ENCODE measurements at regions not wholly inside any gene's neighbourhood (a gene's known extent, or its start where the extent isn't known, plus 50 kb on each side); places are given as distances from the start of the nearest gene placed in this dataset.

- DNase-seq (ENCODE audit: low read depth), result no peak
Measured at GRCh38 chr2:176597916-176598315, 328.7 kb downstream of the MTX2 start.

DNA sequence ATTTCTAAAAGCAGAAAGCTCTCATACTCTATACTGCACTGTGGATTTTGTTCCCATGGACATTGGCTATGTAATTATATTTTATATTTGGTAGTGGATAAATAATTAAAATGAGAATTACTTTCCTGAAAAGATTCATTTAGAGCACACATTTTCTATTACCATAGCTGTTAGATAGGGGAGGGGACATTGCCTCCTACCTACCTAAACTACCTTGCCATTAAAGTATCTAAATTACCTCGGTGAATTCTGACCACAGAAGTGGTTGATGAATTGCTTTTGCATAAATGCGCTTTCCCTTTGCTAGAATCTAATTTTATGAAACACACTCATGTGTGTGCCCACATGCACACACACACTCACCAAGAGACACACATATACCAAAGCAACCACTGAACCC lies 329.1 kb downstream of the MTX2 start:
- DNase-seq (ENCODE audit: low read depth), result no peak

DNA sequence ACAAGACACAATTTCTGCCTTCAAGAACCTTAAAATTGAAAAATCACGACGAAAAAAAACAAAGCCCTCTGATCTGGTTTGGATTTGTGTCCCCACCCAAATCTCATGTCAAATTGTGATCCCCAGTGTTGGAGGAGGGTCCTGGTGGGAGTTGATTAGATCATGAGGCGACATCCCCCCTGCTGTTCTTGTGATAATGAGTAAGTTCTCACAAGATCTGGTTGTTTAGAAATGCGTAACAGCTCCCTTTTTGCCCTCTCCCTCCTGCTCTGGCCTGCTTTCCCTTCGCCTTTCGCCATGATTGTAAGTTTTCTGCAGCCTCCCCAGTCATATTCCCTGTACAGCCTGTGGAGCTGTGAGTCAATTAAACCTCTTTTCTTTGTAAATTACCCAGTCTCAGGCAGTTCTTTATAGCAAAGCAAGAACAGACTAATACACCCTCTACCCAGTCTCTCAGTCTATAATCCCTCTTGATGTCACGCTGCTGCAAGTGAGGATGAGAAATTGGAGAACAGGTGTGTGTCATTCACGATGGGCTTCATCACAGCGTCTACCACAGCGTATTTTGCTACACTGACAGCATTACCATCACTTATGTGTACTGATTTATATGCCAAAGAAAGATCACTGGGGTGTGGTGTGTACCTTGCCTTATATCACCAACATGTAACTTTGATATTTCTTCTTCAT lies 330.7 kb downstream of the MTX2 start:
- DNase-seq (ENCODE audit: low read depth), result no peak

DNA sequence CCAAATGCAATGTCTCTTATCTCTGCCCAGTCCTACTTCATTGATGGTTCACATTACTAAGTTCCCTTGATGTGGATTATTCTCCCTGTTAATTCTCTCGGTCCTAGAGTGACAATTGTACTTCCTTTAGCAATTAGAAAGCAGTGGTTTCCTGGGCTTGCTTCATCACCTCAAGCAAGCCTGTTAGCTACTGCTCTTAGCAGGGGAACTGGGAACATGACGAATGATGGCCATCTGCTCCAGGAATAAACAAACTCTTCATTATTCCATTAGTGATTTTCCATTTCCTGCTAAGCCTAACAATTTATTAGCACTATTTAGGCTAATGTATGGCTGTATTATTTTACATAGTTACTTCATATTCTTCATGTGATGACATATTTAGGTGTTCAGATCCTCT lies 331.8 kb downstream of the MTX2 start:
- DNase-seq (ENCODE audit: low read depth), result no peak

DNA sequence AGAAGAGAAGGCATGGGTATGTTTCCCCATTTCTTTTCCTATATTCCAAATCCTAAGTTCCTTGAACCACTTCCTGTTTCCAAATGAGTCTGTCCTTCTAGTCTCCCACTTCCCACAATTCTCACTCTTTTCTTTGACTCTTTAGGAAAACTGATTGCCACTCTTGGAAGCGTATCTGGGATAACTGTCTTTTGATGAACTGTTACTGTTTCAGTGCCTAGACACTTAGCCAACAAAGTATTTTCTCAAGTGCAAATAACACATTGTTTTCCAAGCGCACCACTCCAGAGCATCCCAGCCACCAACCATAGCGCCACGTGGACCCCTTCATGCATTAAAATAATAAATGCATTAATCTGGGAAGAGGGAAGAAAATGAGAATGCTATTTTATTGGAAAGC lies 342.8 kb downstream of the MTX2 start:
- DNase-seq (ENCODE audit: low read depth), result no peak

DNA sequence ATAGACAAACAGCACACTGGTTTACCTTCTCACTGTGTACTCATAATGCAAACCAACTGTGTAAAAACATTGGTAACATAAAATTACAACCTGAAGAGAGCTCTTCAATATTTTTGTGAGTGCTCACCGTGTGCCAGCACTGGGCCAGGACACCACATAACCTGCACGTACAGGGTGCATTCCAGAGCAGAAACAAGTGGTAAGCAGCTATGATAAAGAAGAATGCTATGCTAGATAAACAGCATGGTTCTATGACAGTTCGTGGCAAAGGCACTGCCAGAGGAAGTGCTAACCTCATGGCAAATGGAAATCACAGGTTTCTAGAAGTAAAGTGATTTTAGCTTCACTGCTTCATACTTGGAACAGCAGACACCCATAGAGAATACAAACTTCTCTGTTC lies 343.5 kb downstream of the MTX2 start:
- DNase-seq (ENCODE audit: low read depth), result peak; percentile 71

DNA sequence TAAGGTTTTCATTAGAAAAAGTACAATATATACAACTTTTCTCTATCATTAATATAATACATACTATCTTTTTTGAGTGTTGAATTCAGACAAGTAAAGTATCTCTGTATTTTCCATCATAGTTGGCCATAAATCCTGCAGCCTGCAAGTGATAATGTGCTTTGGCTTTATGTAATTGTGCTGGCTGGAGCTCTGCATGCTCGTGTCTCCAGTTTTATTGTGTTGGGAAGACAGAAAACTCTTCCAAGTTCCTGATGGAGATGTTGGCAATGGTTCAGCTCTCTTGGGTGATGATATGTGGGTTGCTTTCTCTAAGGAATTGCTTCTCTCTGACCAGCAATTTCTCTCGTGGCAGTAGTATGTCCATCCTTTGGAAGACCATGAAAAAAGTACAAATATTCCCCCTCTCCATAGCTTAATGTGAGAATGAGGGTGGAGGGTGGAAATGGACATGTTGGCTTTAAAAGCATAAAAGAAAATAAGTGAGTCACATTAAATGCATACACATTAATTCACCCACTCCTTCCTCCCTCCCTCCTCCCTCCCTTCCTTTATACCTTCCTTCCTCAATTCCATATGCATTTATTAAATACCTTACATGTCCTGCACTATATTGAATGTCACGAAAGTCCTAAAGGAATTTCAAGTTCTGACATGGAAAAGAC lies 344.2 kb downstream of the MTX2 start:
- peak; percentile 36 for DNase-seq (ENCODE audit: low read depth)

- no peak for DNase-seq (ENCODE audit: low read depth)
Measured at GRCh38 chr2:176614049-176614448, 344.8 kb downstream of the MTX2 start.

DNA sequence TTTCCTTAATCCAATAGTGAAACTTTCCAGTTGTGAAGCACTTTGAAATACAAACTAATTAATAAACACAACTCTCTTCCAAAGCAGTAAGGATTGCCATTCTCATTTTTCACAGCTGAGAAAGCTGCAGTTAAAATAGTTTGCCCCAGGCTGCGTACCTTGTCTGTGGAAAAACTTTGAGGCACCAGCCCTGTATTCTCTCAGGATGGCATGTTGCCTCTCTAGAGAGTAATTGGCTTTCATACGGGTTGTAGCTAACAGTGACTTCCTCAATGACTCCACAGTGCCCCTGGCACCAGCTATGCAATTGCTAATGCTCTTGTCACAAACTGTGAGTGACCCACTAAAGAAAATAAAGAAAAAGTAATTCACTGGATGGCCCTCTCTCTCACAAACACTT lies 345.7 kb downstream of the MTX2 start:
- no peak for DNase-seq (ENCODE audit: low read depth)

DNA sequence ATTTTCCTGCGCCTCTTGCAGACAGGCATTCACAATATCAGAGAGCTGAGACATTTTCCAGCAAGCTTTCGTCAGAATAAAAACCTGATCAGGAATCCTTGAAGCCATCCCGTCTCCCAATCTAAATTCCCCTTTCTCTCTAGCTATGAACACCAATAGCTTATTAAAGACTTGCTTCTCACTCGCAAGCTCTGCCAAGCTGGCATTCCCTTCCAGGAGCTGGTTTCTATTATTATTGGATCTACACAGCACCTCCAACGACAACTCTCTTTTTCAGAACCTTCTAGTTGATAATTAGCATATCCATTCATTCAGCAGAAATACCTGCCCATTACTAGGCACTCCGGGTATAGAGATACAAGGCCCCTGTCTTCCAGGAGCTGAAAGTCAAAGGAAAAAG lies 350.3 kb downstream of the MTX2 start:
- DNase-seq (ENCODE audit: low read depth), result no peak

DNA sequence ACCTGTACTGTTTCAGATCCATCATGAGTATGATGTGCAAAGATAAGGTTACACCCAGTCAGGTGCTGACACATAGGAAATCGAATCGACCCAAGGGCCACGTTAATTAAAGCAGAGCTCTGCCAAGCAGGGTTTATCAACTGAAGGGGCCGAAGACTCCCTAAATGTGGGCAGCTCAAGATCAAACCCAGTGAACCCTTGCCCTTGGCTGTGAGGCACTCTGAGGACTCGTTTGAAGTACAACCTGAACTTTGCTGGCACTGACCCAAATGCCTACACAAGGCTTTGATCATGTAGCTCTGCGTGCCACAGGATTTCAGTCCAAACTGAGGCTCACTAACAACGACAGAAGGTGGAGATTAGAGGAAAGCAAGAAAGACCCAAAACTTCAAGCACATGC lies 352.1 kb downstream of the MTX2 start:
- DNase-seq (ENCODE audit: low read depth), result no peak

DNA sequence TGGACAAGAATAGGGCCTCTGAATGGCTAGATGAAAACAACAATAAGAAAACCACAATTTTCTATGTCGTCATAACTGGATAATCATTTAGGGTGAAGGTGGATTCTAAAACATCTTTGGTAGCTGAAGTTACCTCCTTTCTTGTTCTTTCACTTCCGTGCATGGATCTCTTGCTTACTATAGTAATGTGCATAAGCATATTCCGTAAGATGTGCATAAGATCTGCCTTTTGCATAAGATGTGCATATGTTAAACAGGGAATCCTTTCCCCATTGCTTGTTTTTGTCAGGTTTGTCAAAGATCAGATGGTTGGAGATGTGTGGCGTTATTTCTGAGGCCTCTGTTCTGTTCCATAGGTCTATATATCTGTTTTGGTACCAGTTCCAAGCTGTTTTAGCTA lies 353.6 kb downstream of the MTX2 start:
- no peak for DNase-seq (ENCODE audit: low read depth)

DNA sequence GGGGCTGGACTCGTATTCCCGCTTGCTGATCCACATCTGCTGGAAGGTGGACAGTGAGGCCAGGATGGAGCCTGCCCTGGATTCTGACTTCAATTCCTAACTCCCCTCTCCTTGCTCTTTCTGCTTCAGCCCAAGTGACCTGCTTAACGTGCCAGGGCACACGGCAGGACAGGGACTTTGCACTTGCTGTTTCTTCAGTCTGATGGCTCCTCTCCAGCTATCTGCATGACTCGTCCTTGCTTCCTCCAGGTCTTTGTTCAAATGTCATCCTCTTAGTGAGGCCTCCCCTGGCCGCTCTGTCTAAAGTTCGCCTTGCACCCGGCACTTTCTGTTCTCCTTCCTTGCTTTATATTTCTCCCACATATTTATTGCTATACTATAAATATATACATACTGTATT lies 357.6 kb downstream of the MTX2 start:
- no peak for DNase-seq (ENCODE audit: low read depth)

DNA sequence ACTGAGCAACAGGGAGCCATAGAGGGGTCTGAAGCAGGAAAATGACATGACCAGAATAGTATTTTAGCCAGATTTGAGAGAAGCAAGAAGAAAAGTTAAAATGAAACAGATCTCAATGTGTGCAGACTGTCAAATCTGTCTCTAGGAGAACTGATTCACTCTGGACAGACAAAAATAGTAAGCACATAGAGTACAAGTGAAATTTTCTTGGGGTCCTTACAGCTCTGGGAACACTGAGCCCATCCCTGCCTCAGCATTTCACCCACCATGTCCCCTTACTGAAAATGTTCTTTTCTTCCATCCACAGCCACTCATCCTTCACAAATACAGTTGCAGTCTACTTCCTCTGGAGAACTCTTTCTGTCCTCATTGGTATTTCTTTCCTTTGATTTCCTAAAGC lies 359.2 kb downstream of the MTX2 start:
- DNase-seq (ENCODE audit: low read depth), result no peak

DNA sequence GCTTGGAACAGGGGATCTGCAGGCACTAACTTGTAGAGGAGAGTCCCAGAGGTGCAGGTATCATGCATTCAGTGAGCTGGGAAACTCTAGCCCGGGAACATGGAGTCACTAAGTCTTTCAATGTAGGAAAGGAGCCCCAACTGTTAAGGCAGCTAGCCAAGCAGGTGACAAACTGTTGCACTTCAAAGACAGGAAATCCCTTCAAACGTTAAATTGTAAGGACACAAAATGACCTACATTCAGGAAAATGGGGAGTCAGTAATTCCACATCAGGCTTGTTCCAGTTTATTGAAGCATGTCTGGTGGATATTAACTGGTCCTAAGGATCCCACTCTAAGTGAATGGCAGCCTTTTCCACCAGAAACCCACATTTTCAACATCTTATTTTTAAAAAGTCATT lies 364.5 kb downstream of the MTX2 start:
- DNase-seq (ENCODE audit: low read depth), result no peak

- DNase-seq (ENCODE audit: low read depth), result no peak
Measured at GRCh38 chr2:176636401-176636800, 367.2 kb downstream of the MTX2 start.

DNA sequence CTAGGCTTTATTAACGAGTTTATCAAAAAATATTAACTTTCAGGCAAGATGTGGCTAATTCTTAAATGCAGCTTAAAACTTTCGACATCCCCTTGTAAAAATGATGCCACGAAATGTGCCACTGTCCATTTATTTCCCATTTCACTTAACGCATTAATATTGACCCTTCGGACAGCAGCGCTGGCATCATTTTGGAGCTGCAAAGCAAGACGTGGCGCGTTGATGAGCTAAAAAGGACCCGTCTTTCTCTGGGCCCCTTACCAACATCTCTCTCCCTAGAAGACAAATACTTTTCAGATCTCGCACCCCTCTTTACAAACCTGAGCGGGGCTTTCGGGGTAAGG lies 367.9 kb downstream of the MTX2 start:
- no peak for DNase-seq (ENCODE audit: low read depth)

DNA sequence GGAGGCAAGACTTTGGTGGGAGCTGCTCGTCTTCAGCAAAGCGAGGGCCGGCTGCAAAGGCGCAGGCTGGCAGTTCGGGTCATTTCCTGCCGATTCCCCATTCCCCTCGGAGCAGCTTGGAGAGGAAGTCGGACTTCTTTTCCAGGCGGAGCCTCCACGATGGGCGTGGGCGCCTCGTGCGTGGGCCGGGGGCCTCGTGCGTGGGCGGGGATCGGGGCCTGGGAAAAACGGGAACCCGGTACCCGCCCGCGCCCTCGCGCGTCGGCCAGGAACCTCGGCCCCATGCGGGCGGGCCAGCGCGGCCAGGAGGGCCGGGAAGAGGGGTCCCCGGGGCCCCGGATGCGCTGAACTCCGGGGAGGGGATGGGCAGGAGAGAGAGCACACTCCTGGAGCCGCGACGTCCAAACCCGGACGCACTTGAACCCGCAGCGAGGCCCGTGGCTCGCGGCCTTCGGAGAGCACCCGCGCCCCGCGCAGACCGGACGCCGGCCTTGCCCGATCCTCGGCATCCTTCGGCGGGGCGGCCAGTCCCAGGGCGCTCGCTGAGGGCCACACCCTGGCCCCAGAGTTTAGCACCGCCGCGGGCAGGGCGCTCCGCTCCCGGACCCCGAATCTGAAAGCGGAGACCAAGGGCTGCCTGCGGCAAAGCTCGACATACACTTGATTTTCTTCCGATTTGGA lies 368.4 kb downstream of the MTX2 start:
- peak; percentile 79 for DNase-seq (ENCODE audit: low read depth)

DNA sequence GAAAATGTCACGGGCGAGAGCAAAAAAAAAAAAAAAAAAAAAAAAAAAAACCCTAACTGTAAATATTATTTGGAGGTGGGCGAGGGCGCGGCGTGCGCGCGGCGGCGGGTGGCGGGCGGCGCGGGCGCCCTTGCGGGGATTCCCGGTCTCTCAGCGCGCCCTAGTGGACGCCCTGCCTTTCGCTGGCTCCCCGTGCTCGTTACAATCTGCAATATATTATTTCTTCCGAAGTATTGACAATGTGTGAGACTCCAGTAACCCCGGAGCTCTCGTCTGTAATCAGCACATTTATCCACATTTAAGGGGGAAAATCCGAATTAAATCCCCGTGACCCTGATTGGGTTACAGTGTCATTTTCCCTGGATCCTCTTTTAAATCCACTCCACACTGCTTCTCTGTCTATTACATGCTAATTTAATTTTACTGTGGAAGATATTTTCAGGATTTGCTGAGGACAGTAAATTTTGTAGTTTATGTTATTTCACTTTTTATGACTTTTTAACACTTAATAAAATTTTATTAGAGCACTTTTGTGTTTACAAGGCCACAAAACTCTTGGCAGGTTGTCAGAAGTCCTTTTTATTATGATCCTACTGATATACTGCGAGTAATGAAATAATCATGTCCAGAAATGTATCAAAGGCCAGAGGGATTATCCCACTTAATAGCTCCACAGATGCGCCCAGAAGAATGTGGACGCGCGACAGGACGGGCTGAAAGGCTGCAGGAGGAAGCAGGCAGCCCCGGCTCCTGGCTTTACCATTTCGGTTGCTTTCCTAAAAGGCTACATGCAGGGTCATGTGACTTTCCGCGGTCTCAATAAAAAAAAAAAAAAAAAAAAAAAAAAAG lies 369.1 kb downstream of the MTX2 start:
- peak; percentile 75 for DNase-seq (ENCODE audit: low read depth)

DNA sequence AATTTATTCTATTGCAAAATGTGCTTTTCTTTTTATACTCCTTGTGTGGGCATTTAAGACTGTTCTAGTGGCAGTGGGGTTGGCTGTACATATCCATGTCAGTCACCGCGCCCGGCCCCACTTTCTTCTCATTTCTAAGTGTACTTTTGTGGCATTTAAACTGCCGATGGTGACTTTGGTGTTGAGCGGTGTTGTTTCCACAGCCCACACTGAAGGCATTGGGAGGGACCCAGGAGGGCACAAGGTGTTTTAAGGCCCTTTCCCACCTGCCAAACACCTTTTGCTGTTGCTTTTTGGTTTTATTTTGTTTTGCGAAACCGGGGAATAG lies 369.7 kb downstream of the MTX2 start:
- no peak for DNase-seq (ENCODE audit: low read depth)

DNA sequence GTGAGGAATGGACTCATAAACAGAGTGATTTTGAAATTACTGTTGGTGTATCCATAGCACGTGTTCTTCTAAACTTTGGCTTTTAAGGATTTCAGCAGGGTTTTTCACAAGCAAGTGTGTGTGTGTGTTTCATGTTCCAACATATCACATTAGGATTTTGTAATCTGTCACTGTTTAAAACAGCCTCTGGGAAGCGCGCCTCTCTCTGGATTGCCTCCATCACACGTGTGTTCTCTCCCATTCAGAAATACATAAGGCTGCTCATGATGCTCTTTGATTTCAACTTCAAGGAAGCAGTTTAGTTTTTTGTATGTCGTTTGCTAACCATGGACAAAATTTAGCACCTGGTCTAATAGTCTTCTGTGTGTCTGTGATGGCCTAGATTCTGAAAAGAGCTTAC lies 370.4 kb downstream of the MTX2 start:
- DNase-seq (ENCODE audit: low read depth), result no peak

- DNase-seq (ENCODE audit: low read depth), result no peak
Measured at GRCh38 chr2:176641436-176641835, 372.2 kb downstream of the MTX2 start.
